Activated CD8-positive, alpha-beta memory T cell treated with anti-CD3 and anti-CD28 coated beads, Interleukin-2, amount 50 U/mL, for 48 hours (primary cell): ENCODE measurements at regions not wholly inside any gene's neighbourhood (a gene's known extent, or its start where the extent isn't known, plus 50 kb on each side); places are given as distances from the start of the nearest gene placed in this dataset.

Experiments
- DNase-seq: peaks from one replicate; pipeline ENCODE4 v3.0.0-alpha.2; 2020

DNA sequence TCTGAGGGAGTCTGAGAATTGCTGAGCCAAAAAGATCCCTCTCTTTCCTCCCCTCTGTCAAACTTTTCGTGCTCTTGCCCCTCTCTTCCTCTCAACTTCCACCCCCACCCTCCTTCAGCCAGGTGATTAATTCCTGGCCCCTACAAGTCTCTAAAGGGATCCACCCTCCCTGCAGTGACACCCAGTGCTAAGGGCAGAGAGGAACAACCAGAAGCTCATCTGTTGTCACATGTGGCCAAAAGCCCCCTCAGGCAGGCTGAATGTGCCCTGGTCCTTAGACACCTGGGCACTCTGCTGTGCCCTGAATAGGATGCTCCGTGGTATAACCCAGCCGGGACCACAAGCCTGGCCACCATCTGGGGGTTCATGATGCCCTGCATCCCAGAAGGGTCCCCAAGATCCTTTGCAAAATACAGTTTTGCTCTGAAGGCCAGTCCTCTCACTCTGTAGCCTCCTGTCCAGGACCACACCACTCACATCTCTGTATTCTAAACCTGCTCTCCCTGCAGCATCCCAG, 234.4 kb downstream of the BCL11A start:
- DNase-seq, result no peak

- DNase-seq, result no peak
Observed at GRCh38 chr2:60318544-60318943, 234.9 kb downstream of the BCL11A start.

DNA sequence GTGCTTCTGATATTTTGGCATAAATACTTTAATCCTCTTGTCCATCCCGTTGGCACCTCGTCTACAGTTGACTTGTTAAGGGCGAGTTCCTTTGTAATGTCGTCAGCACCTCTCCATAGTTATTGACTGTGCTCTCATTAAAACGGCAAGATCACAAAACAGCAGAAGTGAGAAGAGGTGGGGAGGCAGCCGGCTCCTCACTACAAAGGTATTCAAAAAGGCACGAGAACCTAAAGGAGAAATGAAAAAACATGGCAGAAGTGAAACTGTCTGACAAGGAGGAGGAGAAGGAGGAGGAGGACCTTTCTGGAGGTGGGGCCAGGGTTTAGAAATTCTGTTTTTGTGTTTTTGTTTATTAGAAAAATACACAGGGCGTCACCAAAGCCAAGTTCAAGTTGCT, 235.6 kb downstream of the BCL11A start:
- DNase-seq, result no peak

DNA sequence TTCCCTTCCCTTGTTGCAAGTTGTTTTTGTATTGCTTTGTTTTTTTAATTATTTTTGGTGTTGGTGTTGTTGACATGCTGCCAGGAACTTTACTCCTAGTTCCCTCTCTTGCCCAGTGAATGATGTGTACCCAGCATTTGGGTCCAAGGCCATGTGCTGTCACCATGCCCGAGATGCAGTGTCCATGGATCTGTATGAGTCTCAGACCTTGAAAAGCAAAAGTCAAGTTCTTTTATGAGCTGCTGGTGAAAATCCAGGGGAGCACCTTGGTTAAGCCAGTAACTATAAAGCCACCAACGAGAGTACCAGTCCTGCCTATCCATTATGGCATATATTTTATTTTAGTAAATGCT, 236.4 kb downstream of the BCL11A start:
- no peak for DNase-seq

DNA sequence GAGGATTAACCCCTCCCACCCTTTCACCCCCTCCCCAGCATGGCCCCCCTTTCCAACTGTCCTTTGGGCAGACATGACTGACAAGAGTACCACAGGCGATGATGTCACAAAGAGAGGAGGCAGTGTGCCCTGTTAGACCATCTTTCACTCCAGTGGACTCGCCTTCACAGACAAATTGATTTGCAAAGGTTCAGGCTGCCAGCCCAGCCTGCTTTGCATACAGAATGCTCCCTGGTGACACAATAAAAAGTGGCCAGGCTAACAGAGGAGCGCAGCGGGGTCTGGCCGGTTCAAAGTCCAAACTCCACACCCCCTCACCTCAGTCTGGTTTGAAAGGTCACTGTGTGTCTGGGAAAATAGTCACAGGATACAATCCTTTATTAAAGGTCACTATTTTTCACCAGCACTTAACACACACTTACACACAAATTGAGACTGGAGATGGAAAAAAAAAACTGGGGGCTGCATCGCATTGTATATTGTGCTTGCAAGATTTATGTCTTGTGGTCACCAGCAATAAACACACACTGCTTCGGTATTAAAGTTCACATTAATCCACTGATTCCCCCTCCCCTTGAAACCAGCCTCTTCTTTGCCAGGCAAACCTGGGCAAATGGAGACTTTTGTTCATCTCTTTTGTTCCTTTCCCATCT, 236.9 kb downstream of the BCL11A start:
- DNase-seq, result no peak

DNA sequence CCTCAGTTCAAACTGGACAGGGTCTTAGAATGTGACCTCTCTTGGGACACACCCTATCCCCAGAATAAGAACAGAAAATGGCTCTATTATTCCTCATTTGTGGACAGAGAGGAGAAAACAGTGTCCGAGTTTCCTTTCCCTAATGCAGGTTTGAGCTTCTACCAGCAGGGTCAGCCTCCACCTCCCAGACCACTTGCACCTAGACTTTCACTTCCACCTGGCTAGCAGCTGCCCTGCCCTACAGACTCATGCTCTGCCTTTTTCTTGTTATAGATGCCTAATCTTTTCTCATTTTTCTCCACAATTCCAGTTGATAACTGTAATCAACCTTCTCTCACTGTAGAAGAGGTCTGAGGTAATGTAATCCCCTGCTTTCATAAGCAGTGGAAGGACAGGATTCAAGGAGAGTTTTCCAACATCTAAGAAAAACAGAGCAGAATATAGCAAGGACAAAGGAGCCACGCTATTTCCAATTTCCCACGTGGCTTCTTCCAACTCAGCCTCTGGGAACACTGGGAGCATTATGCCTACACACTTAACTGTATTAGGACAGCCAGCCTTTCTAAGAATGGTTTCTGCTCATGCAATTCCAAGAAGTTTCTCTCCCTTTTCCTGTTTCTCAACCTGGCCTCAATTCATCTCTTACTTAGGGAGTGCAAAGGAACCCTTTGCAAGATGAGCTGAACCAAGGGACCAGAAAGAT, 239.8 kb downstream of the BCL11A start:
- DNase-seq, result no peak

GRCh38 chr2:60312618-60313017, 240.8 kb downstream of the BCL11A start:
- DNase-seq, result no peak

- no peak for DNase-seq
Observed at GRCh38 chr2:60311524-60311923, 241.9 kb downstream of the BCL11A start.

DNA sequence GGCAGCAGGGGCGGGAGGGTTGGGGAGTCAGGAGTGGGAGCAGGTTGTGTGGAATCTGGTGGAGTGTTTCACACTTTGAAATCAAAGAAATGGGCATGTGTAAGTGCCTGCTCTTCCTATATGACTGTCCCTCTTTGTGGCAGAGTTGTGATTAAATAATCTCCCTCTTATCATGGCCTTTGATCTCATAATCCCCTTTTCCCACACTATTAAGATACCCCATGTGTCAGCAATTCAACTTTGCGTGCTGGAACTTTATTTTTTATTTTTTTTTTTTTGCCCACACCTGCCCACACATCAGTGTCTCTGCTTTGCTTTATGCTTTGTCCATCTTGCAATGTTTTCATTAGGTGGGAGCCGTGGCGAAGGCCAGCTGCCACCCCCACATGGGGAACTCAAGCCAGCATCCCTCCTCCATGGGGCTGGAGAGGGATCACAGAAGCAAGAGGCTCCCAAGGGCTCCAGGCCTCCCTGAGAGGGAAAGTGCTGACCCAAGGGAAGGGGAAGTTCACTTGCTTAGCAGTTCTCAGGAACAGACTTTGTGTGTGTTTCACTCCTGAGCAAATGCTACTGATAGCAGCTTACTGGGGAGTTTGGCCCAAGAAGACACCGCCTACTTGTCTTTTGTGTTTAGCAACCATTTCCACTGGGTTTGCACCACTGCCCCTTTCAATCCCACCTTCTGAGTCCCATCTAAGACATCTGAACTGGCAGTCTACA, 243.4 kb downstream of the BCL11A start:
- DNase-seq, result no peak

- DNase-seq, result no peak
Observed at GRCh38 chr2:60309336-60309735, 244.1 kb downstream of the BCL11A start.

GRCh38 chr2:60306267-60306861, 247.1 kb downstream of the BCL11A start:
- no peak for DNase-seq

DNA sequence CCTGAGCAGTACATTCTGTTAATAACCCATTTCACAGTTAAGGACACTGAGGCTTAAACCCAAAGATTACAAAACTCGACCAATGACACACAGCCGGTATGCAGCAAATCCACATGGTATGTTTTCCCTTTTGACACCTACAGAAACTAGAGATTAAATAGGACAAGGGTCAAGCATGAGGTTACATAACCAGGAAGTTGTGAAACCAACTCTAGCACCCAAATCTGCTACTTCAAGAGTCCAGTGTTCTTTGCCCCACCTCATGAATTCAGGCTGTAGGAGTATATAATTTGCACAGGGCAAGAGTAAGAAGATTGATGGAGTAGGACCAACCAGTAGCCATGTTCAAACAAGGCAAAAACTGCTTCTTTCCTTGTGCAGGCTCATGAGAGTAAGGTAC, 249.8 kb downstream of the BCL11A start:
- DNase-seq, result no peak

GRCh38 chr2:60302377-60303126, 250.9 kb downstream of the BCL11A start:
- no peak for DNase-seq

DNA sequence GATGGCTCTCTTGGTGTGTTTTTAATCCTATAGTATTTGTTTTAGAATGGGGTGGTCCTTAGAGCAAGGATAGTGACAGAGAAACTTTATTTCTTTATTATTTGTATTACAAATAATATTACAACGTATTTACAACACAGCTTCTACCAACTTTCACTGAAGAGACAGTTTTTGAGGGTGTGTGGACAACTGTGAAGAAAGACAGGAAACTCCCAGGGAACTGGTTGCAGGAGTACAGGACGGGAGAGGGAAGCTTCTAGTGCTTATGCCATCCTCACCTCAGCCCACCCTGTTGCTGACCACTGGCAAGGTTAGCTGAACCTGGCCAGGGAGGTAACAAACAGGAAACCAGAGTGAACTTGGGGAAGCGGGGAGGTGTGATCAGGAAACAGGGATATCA, 251.7 kb downstream of the BCL11A start:
- no peak for DNase-seq

- no peak for DNase-seq
Observed at GRCh38 chr2:60299179-60299578, 254.3 kb downstream of the BCL11A start.

DNA sequence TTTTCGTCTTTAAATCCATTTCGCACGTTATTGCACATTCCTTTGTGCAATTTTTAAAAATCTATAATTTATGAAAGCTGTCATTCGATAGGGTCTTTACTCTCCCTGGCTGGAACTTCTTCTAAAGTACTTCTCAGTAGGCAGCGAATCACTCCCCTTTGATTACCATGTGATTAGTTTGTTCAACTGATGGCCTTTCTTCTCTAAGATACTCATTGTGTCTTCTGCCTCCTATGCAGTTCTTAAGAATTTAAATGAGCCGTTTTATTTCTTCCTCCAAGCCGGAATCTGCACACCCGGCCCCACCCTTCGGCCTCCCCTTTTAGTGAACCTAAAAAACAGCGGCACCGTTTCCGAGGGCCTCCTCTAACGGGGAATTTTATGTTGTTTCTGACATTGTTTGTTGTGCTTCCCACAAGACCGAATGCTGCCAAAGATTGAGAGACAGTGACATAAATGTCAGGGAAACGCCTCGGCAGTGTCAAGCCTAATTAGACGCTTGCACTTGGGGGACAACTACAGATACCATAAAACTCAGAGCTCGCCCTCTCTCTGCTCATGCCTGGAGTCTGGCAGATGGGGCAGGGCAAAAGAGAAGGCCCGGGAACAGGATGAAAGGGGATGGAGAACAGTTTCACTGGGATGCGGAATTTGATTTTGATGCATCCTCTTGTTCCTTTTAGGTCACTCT, 255.3 kb downstream of the BCL11A start:
- no peak for DNase-seq

DNA sequence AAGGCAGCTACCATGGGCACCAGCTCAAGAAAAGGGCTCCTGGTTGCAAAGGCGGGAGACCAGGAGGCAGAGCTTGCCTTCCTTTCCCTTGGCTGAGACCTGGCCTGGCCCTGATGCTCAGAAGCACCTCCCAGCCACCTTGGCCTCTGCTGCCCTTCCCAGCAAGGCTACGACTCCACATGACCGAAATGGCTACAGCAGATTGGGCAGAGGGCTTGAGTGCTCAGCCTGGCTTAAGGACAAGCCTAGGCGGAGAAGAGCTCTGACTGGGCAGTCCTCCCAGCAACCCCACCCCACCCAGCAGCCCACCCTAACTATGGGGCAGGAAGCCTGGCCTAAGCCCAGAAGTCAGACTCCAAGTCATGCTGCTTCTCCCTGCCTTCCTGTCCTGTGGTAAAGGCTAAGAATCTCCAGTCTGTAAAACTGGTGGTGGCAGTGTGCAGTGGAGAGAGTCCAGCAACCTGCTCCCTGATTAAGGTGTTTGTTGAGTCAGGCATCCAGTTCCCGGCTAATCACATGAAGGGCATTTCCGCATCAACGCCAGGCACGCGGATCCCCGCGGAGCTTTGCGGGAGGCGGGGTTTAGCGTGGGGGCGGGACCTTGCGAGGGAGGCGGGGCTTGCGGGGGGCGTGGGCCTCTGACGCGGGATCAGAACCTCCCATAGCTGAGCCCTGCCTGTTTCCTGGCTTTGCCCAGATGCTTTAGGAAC, 256.0 kb downstream of the BCL11A start:
- no peak for DNase-seq

GRCh38 chr2:60296219-60296955, 257.1 kb downstream of the BCL11A start:
- no peak for DNase-seq

GRCh38 chr2:60295636-60295962, 257.9 kb downstream of the BCL11A start:
- DNase-seq, result no peak

- no peak for DNase-seq
Observed at GRCh38 chr2:60294901-60295635, 258.4 kb downstream of the BCL11A start.
